ENCODE measurements at regions not wholly inside any gene's neighbourhood (a gene's known extent, or its start where the extent isn't known, plus 50 kb on each side); places are given as distances from the start of the nearest gene placed in this dataset.
A peak's percentile ranks its signal among the peaks of the same experiment; 100 is the strongest.

DNA sequence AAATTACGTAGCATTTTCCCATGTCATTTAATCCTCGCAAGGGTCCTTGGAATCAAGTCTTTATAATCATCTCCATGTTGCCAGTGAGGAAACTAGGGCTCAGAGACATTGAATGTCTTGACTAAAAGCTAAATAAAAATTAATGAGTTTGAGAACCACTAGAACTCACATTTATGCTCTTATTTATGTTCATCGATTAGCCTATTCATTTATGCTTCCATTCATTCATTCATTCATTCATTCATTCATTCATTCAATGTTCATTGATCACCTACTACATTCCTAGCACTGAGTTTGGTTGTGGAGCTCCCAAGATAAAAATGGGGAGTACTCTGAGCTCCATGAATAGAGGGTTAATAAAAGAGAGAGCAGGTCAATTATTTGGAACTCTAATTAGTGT, 59.7 kb downstream of the KCNA1 start:
- TF ChIP-seq, protein P1, sequence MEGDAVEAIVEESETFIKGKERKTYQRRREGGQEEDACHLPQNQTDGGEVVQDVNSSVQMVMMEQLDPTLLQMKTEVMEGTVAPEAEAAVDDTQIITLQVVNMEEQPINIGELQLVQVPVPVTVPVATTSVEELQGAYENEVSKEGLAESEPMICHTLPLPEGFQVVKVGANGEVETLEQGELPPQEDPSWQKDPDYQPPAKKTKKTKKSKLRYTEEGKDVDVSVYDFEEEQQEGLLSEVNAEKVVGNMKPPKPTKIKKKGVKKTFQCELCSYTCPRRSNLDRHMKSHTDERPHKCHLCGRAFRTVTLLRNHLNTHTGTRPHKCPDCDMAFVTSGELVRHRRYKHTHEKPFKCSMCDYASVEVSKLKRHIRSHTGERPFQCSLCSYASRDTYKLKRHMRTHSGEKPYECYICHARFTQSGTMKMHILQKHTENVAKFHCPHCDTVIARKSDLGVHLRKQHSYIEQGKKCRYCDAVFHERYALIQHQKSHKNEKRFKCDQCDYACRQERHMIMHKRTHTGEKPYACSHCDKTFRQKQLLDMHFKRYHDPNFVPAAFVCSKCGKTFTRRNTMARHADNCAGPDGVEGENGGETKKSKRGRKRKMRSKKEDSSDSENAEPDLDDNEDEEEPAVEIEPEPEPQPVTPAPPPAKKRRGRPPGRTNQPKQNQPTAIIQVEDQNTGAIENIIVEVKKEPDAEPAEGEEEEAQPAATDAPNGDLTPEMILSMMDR (IDR thresholded peaks at IDR 0.05), result no peak

DNA sequence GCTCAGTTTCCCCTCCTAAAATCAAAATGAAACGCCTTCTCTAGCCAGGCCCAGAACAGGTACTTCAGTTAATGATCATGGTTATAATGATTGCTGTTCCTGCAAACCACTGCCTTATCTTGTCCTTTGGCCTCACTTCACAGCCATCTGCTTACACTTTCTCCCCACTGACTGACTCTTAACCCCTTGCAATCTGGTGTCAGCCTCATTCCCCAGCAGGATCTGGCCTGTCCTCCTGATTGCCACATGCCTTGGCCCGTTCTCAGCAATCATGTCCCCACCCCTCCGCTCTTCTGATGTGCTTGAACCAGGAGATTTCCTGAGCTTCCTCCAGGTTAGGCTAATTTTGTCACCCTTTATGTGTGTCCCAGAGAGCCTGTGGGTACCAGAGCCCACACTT, 64.5 kb downstream of the KCNA1 start:
- TF ChIP-seq, protein P1 (IDR thresholded peaks at IDR 0.05), result no peak

DNA sequence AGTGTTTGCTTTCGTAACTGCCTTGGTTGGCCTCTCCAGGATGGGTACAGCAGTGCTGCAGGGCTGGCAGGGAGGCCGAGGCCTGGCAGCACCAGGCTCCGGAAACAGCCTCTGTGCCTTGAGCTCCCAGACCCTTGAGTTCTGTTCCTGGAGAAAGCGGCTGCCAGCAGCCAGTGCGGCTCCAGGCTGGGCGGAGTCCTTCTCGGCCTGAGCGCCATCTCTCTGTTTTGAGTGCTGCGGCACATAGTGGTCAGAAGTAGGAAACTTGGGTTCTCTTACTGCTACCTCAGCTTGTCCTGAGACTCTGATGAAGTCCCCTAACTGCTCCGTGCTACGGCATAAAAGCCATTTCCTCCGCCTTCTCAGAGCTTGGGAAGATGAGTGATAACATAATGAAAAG, 65.9 kb downstream of the KCNA1 start:
- TF ChIP-seq, protein P1 (IDR thresholded peaks at IDR 0.05), result peak; percentile 40; the same call in 1 of the 2 replicates

- TF ChIP-seq, protein P1 (IDR thresholded peaks at IDR 0.05), result no peak
Observed at GRCh38 chr12:4977102-4977501, 66.6 kb upstream of the KCNA5 start.

- TF ChIP-seq, protein P1 (IDR thresholded peaks at IDR 0.05), result no peak
Observed at GRCh38 chr12:4978737-4979136, 64.9 kb upstream of the KCNA5 start.

- TF ChIP-seq, protein P1 (IDR thresholded peaks at IDR 0.05), result no peak
Observed at GRCh38 chr12:4979737-4980136, 63.9 kb upstream of the KCNA5 start.

- TF ChIP-seq, protein P1 (IDR thresholded peaks at IDR 0.05), result no peak
Observed at GRCh38 chr12:4984344-4984743, 59.3 kb upstream of the KCNA5 start.

- TF ChIP-seq, protein P1 (IDR thresholded peaks at IDR 0.05), result no peak
Observed at GRCh38 chr12:4984971-4985370, 58.7 kb upstream of the KCNA5 start.

Measured in LNCAP (cell line).